PFSK-1 (cell line): ENCODE measurements at regions not wholly inside any gene's neighbourhood (a gene's known extent, or its start where the extent isn't known, plus 50 kb on each side); places are given as distances from the start of the nearest gene placed in this dataset.

Experiments used
- POLR2AphosphoS5 ChIP-seq: IDR thresholded peaks from 2 replicates; pipeline ENCODE4 v1.6.1; 2012; ENCODE audit warnings: low read depth, mild to moderate bottlenecking, control low read depth, low read length, moderate library complexity
- TF ChIP-seq, protein P1 (sequence below), 2 experiments: IDR thresholded peaks; 2 replicates each; pipeline versions ENCODE4 v1.6.1 to v1.8.0; 2011 to 2012; ENCODE audit warnings: low read depth in 2 of 2, low read length in 2 of 2, control low read depth in 1 of 2, inconsistent platforms in 1 of 2, mild to moderate bottlenecking in 1 of 2, moderate library complexity in 1 of 2; ENCODE audit not compliant: insufficient read depth in 1 of 2

DNA sequence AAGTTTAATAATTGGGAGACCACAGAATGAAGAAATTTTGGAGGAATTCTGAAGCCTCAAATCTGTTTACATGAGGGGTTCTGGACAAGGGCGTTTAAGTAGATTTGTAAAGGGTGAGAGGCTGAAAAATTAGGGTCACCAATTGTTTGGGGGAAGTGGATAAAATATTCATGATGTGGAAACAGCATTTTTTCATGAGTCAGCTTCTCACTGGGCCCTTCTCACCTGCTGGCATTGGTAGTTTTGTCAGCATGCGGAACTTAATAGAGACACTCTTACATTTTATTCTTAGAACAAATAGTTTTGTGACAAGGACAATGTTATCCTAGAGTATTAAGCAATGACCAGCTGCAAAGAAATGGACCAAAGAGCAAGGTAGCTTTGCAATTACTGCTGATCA, 634.4 kb downstream of the LRFN5 start:
- TF ChIP-seq, protein P1, sequence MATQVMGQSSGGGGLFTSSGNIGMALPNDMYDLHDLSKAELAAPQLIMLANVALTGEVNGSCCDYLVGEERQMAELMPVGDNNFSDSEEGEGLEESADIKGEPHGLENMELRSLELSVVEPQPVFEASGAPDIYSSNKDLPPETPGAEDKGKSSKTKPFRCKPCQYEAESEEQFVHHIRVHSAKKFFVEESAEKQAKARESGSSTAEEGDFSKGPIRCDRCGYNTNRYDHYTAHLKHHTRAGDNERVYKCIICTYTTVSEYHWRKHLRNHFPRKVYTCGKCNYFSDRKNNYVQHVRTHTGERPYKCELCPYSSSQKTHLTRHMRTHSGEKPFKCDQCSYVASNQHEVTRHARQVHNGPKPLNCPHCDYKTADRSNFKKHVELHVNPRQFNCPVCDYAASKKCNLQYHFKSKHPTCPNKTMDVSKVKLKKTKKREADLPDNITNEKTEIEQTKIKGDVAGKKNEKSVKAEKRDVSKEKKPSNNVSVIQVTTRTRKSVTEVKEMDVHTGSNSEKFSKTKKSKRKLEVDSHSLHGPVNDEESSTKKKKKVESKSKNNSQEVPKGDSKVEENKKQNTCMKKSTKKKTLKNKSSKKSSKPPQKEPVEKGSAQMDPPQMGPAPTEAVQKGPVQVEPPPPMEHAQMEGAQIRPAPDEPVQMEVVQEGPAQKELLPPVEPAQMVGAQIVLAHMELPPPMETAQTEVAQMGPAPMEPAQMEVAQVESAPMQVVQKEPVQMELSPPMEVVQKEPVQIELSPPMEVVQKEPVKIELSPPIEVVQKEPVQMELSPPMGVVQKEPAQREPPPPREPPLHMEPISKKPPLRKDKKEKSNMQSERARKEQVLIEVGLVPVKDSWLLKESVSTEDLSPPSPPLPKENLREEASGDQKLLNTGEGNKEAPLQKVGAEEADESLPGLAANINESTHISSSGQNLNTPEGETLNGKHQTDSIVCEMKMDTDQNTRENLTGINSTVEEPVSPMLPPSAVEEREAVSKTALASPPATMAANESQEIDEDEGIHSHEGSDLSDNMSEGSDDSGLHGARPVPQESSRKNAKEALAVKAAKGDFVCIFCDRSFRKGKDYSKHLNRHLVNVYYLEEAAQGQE (IDR thresholded peaks at IDR 0.05; ENCODE audit: insufficient read depth in 1 of 2, low read depth in 2 of 2, low read length in 2 of 2), result no peak
- TF ChIP-seq POLR2AphosphoS5, result no peak
